Inferior parietal cortex (tissue), 1 donor: ENCODE measurements at regions not wholly inside any gene's neighbourhood (a gene's known extent, or its start where the extent isn't known, plus 50 kb on each side); places are given as distances from the start of the nearest gene placed in this dataset.

Experiments
- DNase-seq: peaks from one replicate; pipeline ENCODE4 v3.0.0-alpha.2; 2016; ENCODE audit errors: extremely low spot score

- DNase-seq, result no peak
Observed at GRCh38 chr3:30263238-30263924, 343.0 kb upstream of the TGFBR2 start.

- no peak for DNase-seq
Observed at GRCh38 chr3:30263925-30264313, 342.5 kb upstream of the TGFBR2 start.

GRCh38 chr3:30266524-30266923 lies 339.9 kb upstream of the TGFBR2 start:
- no peak for DNase-seq

- DNase-seq, result no peak
Observed at GRCh38 chr3:30268288-30268687, 338.1 kb upstream of the TGFBR2 start.

- no peak for DNase-seq
Observed at GRCh38 chr3:30269751-30270445, 336.5 kb upstream of the TGFBR2 start.

GRCh38 chr3:30271781-30272180 lies 334.6 kb upstream of the TGFBR2 start:
- no peak for DNase-seq

- no peak for DNase-seq
Observed at GRCh38 chr3:30273304-30274072, 332.9 kb upstream of the TGFBR2 start.

- DNase-seq, result no peak
Observed at GRCh38 chr3:30277494-30277893, 328.9 kb upstream of the TGFBR2 start.

GRCh38 chr3:30281526-30281925 lies 324.9 kb upstream of the TGFBR2 start:
- no peak for DNase-seq

GRCh38 chr3:30282154-30282696 lies 324.2 kb upstream of the TGFBR2 start:
- DNase-seq, result no peak

GRCh38 chr3:30285188-30286006 lies 321.0 kb upstream of the TGFBR2 start:
- DNase-seq, result no peak

- DNase-seq, result peak; percentile 57
Observed at GRCh38 chr3:30286007-30286669, 320.3 kb upstream of the TGFBR2 start.

- DNase-seq, result no peak
Observed at GRCh38 chr3:30286811-30287210, 319.6 kb upstream of the TGFBR2 start.

- DNase-seq, result no peak
Observed at GRCh38 chr3:30288830-30289229, 317.6 kb upstream of the TGFBR2 start.

- DNase-seq, result no peak
Observed at GRCh38 chr3:30289324-30289723, 317.1 kb upstream of the TGFBR2 start.

- no peak for DNase-seq
Observed at GRCh38 chr3:30289766-30290165, 316.6 kb upstream of the TGFBR2 start.

- no peak for DNase-seq
Observed at GRCh38 chr3:30290479-30290878, 315.9 kb upstream of the TGFBR2 start.

GRCh38 chr3:30292192-30292893 lies 314.1 kb upstream of the TGFBR2 start:
- no peak for DNase-seq

GRCh38 chr3:30293621-30294240 lies 312.7 kb upstream of the TGFBR2 start:
- DNase-seq, result no peak

GRCh38 chr3:30294241-30294667 lies 312.1 kb upstream of the TGFBR2 start:
- no peak for DNase-seq
